Peyer's patch (tissue), 4 donors: ENCODE measurements at regions not wholly inside any gene's neighbourhood (a gene's known extent, or its start where the extent isn't known, plus 50 kb on each side); places are given as distances from the start of the nearest gene placed in this dataset.

ENCODE experiments used
- CTCF ChIP-seq, 6 experiments: fragments of 450-650 bp in 4 of 6; fragments of 200-600 bp in 2 of 6; sonication (generic) in 1 of 6; IDR thresholded peaks; one replicate each; pipeline ENCODE4 v1.5.1; 2017 to 2019; ENCODE audit warnings: antibody characterized with exemption in 6 of 6, mild to moderate bottlenecking in 3 of 6, moderate library complexity in 1 of 6
- POLR2A ChIP-seq, 2 donors: fragments of 450-650 bp; IDR thresholded peaks; one replicate each; pipeline ENCODE4 v1.5.1; 2017; ENCODE audit warnings: antibody characterized with exemption in 2 of 2, mild to moderate bottlenecking in 2 of 2, moderate library complexity in 2 of 2

GRCh38 chr14:21723431-21724045 is 49.9 kb upstream of the OR4E1 start:
- TF ChIP-seq POLR2A (IDR thresholded peaks at IDR 0.05) (no peak), CTCF (IDR thresholded peaks at IDR 0.05) (peak in 1 of 6 experiments; percentile 11)
